Activated T-helper 17 cell treated with anti-CD3 and anti-CD28 coated beads, Interleukin-2, amount 50 U/mL, for 72 hours (primary cell): ENCODE measurements at regions not wholly inside any gene's neighbourhood (a gene's known extent, or its start where the extent isn't known, plus 50 kb on each side); places are given as distances from the start of the nearest gene placed in this dataset.

Experiments
- ATAC-seq: fragments of 150-1000 bp; cut with Tn5 transposase; replicated peaks from 2 replicates; pipeline ENCODE4 v1.10.0; 2021; ENCODE audit warnings: mild to moderate bottlenecking, moderate library complexity
- H3K27ac Mint-ChIP-seq: one replicate; pipeline ENCODE4 v1.8.0; 2022; ENCODE audit warnings: mixed read lengths
- H3K27me3 Mint-ChIP-seq: one replicate; pipeline ENCODE4 v1.8.0; 2022; ENCODE audit warnings: mixed read lengths
- H3K36me3 Mint-ChIP-seq: one replicate; pipeline ENCODE4 v1.8.0; 2022; ENCODE audit warnings: low read depth, mild to moderate bottlenecking, mixed read lengths
- H3K4me1 Mint-ChIP-seq: one replicate; pipeline ENCODE4 v1.8.0; 2022; ENCODE audit warnings: mixed read lengths
- H3K4me3 Mint-ChIP-seq: one replicate; pipeline ENCODE4 v1.8.0; 2022; ENCODE audit warnings: mild to moderate bottlenecking, mixed read lengths
- H3K9me3 Mint-ChIP-seq: one replicate; pipeline ENCODE4 v1.8.0; 2022; ENCODE audit warnings: mixed read lengths

- H3K27ac Mint-ChIP-seq, result no peak overlapping the region
- no peaks in the 10 kb centered on the region for H3K36me3 Mint-ChIP-seq
- peaks cover 2% of the 10 kb centered on the region for H3K9me3 Mint-ChIP-seq
- no peaks in the 10 kb centered on the region for H3K4me1 Mint-ChIP-seq
- peaks cover 22% of the 10 kb centered on the region for H3K27me3 Mint-ChIP-seq
- no peak overlapping the region for H3K4me3 Mint-ChIP-seq
- no peak for ATAC-seq
Measured at GRCh38 chr9:95667789-95668188, 151.0 kb upstream of the PTCH1 start.

GRCh38 chr9:95666785-95667155, 150.0 kb upstream of the PTCH1 start:
- Mint-ChIP-seq H3K4me3 (no peak overlapping the region), H3K9me3 (no peaks in the 10 kb centered on the region), H3K4me1 (no peaks in the 10 kb centered on the region), H3K27me3 (peaks cover 20% of the 10 kb centered on the region), H3K36me3 (no peaks in the 10 kb centered on the region), H3K27ac (no peak overlapping the region)
- ATAC-seq, result no peak

GRCh38 chr9:95666096-95666784, 149.5 kb upstream of the PTCH1 start:
- ATAC-seq, result no peak
- Mint-ChIP-seq H3K4me3 (no peak overlapping the region), H3K4me1 (no peaks in the 10 kb centered on the region), H3K27me3 (peaks cover 20% of the 10 kb centered on the region), H3K9me3 (no peaks in the 10 kb centered on the region), H3K36me3 (no peaks in the 10 kb centered on the region), H3K27ac (no peak overlapping the region)

- Mint-ChIP-seq H3K9me3 (no peaks in the 10 kb centered on the region), H3K4me3 (no peak overlapping the region), H3K27ac (no peak overlapping the region), H3K36me3 (no peaks in the 10 kb centered on the region), H3K27me3 (peaks cover 3% of the 10 kb centered on the region), H3K4me1 (no peaks in the 10 kb centered on the region)
- ATAC-seq, result no peak
Measured at GRCh38 chr9:95653246-95653645, 136.5 kb upstream of the PTCH1 start.

GRCh38 chr9:95650720-95651119, 133.9 kb upstream of the PTCH1 start:
- no peaks in the 10 kb centered on the region for H3K9me3 Mint-ChIP-seq
- no peak overlapping the region for H3K27ac Mint-ChIP-seq
- no peak for ATAC-seq
- H3K36me3 Mint-ChIP-seq, result no peaks in the 10 kb centered on the region
- no peaks in the 10 kb centered on the region for H3K27me3 Mint-ChIP-seq
- no peak overlapping the region for H3K4me3 Mint-ChIP-seq
- H3K4me1 Mint-ChIP-seq, result no peaks in the 10 kb centered on the region

GRCh38 chr9:95649801-95650213, 133.0 kb upstream of the PTCH1 start:
- Mint-ChIP-seq H3K27ac (no peak overlapping the region), H3K4me3 (no peak overlapping the region), H3K36me3 (no peaks in the 10 kb centered on the region), H3K4me1 (no peaks in the 10 kb centered on the region), H3K9me3 (no peaks in the 10 kb centered on the region), H3K27me3 (no peaks in the 10 kb centered on the region)
- ATAC-seq, result no peak

GRCh38 chr9:95648225-95648624, 131.5 kb upstream of the PTCH1 start:
- no peak overlapping the region for H3K4me3 Mint-ChIP-seq
- no peaks in the 10 kb centered on the region for H3K9me3 Mint-ChIP-seq
- no peak overlapping the region for H3K27ac Mint-ChIP-seq
- H3K36me3 Mint-ChIP-seq, result no peaks in the 10 kb centered on the region
- no peaks in the 10 kb centered on the region for H3K4me1 Mint-ChIP-seq
- ATAC-seq, result no peak
- H3K27me3 Mint-ChIP-seq, result no peaks in the 10 kb centered on the region

GRCh38 chr9:95645992-95646391, 129.2 kb upstream of the PTCH1 start:
- no peak for ATAC-seq
- Mint-ChIP-seq H3K36me3 (no peaks in the 10 kb centered on the region), H3K27ac (no peak overlapping the region), H3K9me3 (no peaks in the 10 kb centered on the region), H3K4me3 (no peak overlapping the region), H3K27me3 (no peaks in the 10 kb centered on the region), H3K4me1 (no peaks in the 10 kb centered on the region)

GRCh38 chr9:95645579-95645978, 128.8 kb upstream of the PTCH1 start:
- no peaks in the 10 kb centered on the region for H3K9me3 Mint-ChIP-seq
- no peaks in the 10 kb centered on the region for H3K4me1 Mint-ChIP-seq
- no peaks in the 10 kb centered on the region for H3K27me3 Mint-ChIP-seq
- no peak overlapping the region for H3K4me3 Mint-ChIP-seq
- H3K36me3 Mint-ChIP-seq, result no peaks in the 10 kb centered on the region
- no peak overlapping the region for H3K27ac Mint-ChIP-seq
- no peak for ATAC-seq

- Mint-ChIP-seq H3K4me3 (no peak overlapping the region), H3K4me1 (no peaks in the 10 kb centered on the region), H3K9me3 (no peaks in the 10 kb centered on the region), H3K27me3 (no peaks in the 10 kb centered on the region), H3K36me3 (no peaks in the 10 kb centered on the region), H3K27ac (no peak overlapping the region)
- no peak for ATAC-seq
Measured at GRCh38 chr9:95644377-95644776, 127.6 kb upstream of the PTCH1 start.

GRCh38 chr9:95643619-95644018, 126.8 kb upstream of the PTCH1 start:
- Mint-ChIP-seq H3K4me3 (no peak overlapping the region), H3K9me3 (no peaks in the 10 kb centered on the region), H3K4me1 (no peaks in the 10 kb centered on the region), H3K27ac (no peak overlapping the region), H3K36me3 (no peaks in the 10 kb centered on the region), H3K27me3 (no peaks in the 10 kb centered on the region)
- ATAC-seq, result no peak

- no peaks in the 10 kb centered on the region for H3K36me3 Mint-ChIP-seq
- no peak overlapping the region for H3K27ac Mint-ChIP-seq
- no peak for ATAC-seq
- no peaks in the 10 kb centered on the region for H3K4me1 Mint-ChIP-seq
- H3K9me3 Mint-ChIP-seq, result no peaks in the 10 kb centered on the region
- peaks cover 8% of the 10 kb centered on the region for H3K27me3 Mint-ChIP-seq
- H3K4me3 Mint-ChIP-seq, result no peak overlapping the region
Measured at GRCh38 chr9:95642189-95642588, 125.4 kb upstream of the PTCH1 start.

GRCh38 chr9:95641586-95641985, 124.8 kb upstream of the PTCH1 start:
- Mint-ChIP-seq H3K4me3 (no peak overlapping the region), H3K9me3 (no peaks in the 10 kb centered on the region), H3K36me3 (no peaks in the 10 kb centered on the region), H3K27ac (no peak overlapping the region), H3K4me1 (no peaks in the 10 kb centered on the region), H3K27me3 (peaks cover 8% of the 10 kb centered on the region)
- ATAC-seq, result no peak

GRCh38 chr9:95640336-95640735, 123.6 kb upstream of the PTCH1 start:
- no peak overlapping the region for H3K4me3 Mint-ChIP-seq
- no peaks in the 10 kb centered on the region for H3K4me1 Mint-ChIP-seq
- no peaks in the 10 kb centered on the region for H3K9me3 Mint-ChIP-seq
- H3K36me3 Mint-ChIP-seq, result no peaks in the 10 kb centered on the region
- peaks cover 10% of the 10 kb centered on the region for H3K27me3 Mint-ChIP-seq
- ATAC-seq, result no peak
- no peak overlapping the region for H3K27ac Mint-ChIP-seq

- H3K27ac Mint-ChIP-seq, result no peak overlapping the region
- peaks cover 18% of the 10 kb centered on the region for H3K27me3 Mint-ChIP-seq
- H3K4me1 Mint-ChIP-seq, result no peaks in the 10 kb centered on the region
- H3K36me3 Mint-ChIP-seq, result no peaks in the 10 kb centered on the region
- H3K9me3 Mint-ChIP-seq, result no peaks in the 10 kb centered on the region
- no peak for ATAC-seq
- no peak overlapping the region for H3K4me3 Mint-ChIP-seq
Measured at GRCh38 chr9:95635986-95636671, 119.4 kb upstream of the PTCH1 start.
